ENCODE measurements at regions not wholly inside any gene's neighbourhood (a gene's known extent, or its start where the extent isn't known, plus 50 kb on each side); places are given as distances from the start of the nearest gene placed in this dataset.
"Not testable (repeated sequence)": the region's sequence is repeated elsewhere in the genome, so short reads cannot be mapped to it uniquely, and the experiment has no call there.

GRCh38 chr5:110872963-110873362, 134.2 kb downstream of the SLC25A46 start:
- DNase-seq, result no peak

GRCh38 chr5:110873773-110874437, 135.1 kb downstream of the SLC25A46 start:
- no peak for DNase-seq

GRCh38 chr5:110875115-110875514, 136.3 kb downstream of the SLC25A46 start:
- not testable (repeated sequence) for DNase-seq

GRCh38 chr5:110878115-110878514, 139.3 kb downstream of the SLC25A46 start:
- DNase-seq, result no peak

GRCh38 chr5:110879675-110880074, 140.9 kb downstream of the SLC25A46 start:
- no peak for DNase-seq

- DNase-seq, result peak; percentile 72
Observed at GRCh38 chr5:110880413-110880812, 141.6 kb downstream of the SLC25A46 start.

- DNase-seq, result no peak
Observed at GRCh38 chr5:110884005-110884404, 145.2 kb downstream of the SLC25A46 start.

- not testable (repeated sequence) for DNase-seq
Observed at GRCh38 chr5:110887170-110887569, 148.4 kb downstream of the SLC25A46 start.

GRCh38 chr5:110893854-110894483, 155.2 kb downstream of the SLC25A46 start:
- not testable (repeated sequence) for DNase-seq

- no peak for DNase-seq
Observed at GRCh38 chr5:110894805-110895204, 156.0 kb downstream of the SLC25A46 start.

GRCh38 chr5:110896901-110897300, 158.1 kb downstream of the SLC25A46 start:
- DNase-seq, result peak; percentile 16

GRCh38 chr5:110899566-110900412, 161.0 kb downstream of the SLC25A46 start:
- DNase-seq, result no peak

- DNase-seq, result no peak
Observed at GRCh38 chr5:110900829-110901228, 162.0 kb downstream of the SLC25A46 start.

GRCh38 chr5:110903966-110904365, 165.2 kb downstream of the SLC25A46 start:
- DNase-seq, result no peak

- no peak for DNase-seq
Observed at GRCh38 chr5:110908848-110909247, 162.7 kb upstream of the TSLP start.

- DNase-seq, result no peak
Observed at GRCh38 chr5:110909415-110909814, 162.1 kb upstream of the TSLP start.

GRCh38 chr5:110909950-110910349, 161.6 kb upstream of the TSLP start:
- DNase-seq, result peak; percentile 15

GRCh38 chr5:110913221-110913620, 158.3 kb upstream of the TSLP start:
- no peak for DNase-seq

- DNase-seq, result no peak
Observed at GRCh38 chr5:110916381-110917049, 155.0 kb upstream of the TSLP start.

- DNase-seq, result no peak
Observed at GRCh38 chr5:110917161-110917875, 154.2 kb upstream of the TSLP start.

GRCh38 chr5:110918683-110919082, 152.8 kb upstream of the TSLP start:
- no peak for DNase-seq

GRCh38 chr5:110923971-110924370, 147.5 kb upstream of the TSLP start:
- DNase-seq, result no peak

- no peak for DNase-seq
Observed at GRCh38 chr5:110925398-110925797, 146.1 kb upstream of the TSLP start.

Data from NCI-H446 treated with DMSO at 0.1 percent for 48 hours (cell line).